ENCODE measurements at regions not wholly inside any gene's neighbourhood (a gene's known extent, or its start where the extent isn't known, plus 50 kb on each side); places are given as distances from the start of the nearest gene placed in this dataset.

DNA sequence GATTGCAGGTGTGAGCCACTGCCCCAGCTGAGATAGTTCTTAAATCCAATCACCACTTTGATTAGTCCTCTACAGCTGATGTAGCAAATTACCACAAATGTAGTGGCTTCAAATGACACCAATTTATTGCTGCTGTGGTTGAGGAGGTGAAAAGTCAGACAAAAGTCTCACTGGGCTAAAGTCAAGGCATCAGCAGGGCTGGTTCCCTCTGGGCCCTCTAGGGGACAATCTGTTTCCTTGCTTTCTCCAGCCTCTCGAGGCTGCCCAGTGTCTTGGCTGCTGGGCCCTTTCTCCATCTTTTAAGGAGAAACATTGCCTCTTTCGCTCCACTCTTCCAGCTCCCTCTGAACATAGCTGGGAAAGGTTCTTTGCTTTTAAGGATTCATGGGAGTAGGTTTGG is 50.5 kb upstream of the SHANK2 start:
- no peak for TF ChIP-seq EZH2 (IDR thresholded peaks at IDR 0.05; ENCODE audit: borderline replicate concordance, low read length)
- TF ChIP-seq, protein P1, sequence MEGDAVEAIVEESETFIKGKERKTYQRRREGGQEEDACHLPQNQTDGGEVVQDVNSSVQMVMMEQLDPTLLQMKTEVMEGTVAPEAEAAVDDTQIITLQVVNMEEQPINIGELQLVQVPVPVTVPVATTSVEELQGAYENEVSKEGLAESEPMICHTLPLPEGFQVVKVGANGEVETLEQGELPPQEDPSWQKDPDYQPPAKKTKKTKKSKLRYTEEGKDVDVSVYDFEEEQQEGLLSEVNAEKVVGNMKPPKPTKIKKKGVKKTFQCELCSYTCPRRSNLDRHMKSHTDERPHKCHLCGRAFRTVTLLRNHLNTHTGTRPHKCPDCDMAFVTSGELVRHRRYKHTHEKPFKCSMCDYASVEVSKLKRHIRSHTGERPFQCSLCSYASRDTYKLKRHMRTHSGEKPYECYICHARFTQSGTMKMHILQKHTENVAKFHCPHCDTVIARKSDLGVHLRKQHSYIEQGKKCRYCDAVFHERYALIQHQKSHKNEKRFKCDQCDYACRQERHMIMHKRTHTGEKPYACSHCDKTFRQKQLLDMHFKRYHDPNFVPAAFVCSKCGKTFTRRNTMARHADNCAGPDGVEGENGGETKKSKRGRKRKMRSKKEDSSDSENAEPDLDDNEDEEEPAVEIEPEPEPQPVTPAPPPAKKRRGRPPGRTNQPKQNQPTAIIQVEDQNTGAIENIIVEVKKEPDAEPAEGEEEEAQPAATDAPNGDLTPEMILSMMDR (IDR thresholded peaks at IDR 0.05; ENCODE audit: low read length), result no peak
